ENCODE measurements at regions not wholly inside any gene's neighbourhood (a gene's known extent, or its start where the extent isn't known, plus 50 kb on each side); places are given as distances from the start of the nearest gene placed in this dataset.
"Not testable (repeated sequence)": the region's sequence is repeated elsewhere in the genome, so short reads cannot be mapped to it uniquely, and the experiment has no call there.

- no peaks in the 10 kb centered on the region for H3K4me1 ChIP-seq (ENCODE audit: insufficient read depth, low read length)
Measured at GRCh38 chr3:27614592-27614991, 107.5 kb downstream of the EOMES start.

GRCh38 chr3:27613846-27614500, 108.2 kb downstream of the EOMES start:
- Histone ChIP-seq H3K4me1 (ENCODE audit: insufficient read depth, low read length) (no peaks in the 10 kb centered on the region), H3K27me3 (ENCODE audit: insufficient read depth, low read length) (no peaks in the 10 kb centered on the region), H3K9me3 (ENCODE audit: low read depth, low read length) (no peaks in the 10 kb centered on the region), H3K4me3 (ENCODE audit: low read length) (no peak overlapping the region)

More at GRCh38 chr3:27614592-27614991, 107.5 kb downstream of the EOMES start:
- Histone ChIP-seq H3K27me3 (ENCODE audit: insufficient read depth, low read length) (no peaks in the 10 kb centered on the region), H3K9me3 (ENCODE audit: low read depth, low read length) (no peaks in the 10 kb centered on the region), H3K4me3 (ENCODE audit: low read length) (no peak overlapping the region)

DNA sequence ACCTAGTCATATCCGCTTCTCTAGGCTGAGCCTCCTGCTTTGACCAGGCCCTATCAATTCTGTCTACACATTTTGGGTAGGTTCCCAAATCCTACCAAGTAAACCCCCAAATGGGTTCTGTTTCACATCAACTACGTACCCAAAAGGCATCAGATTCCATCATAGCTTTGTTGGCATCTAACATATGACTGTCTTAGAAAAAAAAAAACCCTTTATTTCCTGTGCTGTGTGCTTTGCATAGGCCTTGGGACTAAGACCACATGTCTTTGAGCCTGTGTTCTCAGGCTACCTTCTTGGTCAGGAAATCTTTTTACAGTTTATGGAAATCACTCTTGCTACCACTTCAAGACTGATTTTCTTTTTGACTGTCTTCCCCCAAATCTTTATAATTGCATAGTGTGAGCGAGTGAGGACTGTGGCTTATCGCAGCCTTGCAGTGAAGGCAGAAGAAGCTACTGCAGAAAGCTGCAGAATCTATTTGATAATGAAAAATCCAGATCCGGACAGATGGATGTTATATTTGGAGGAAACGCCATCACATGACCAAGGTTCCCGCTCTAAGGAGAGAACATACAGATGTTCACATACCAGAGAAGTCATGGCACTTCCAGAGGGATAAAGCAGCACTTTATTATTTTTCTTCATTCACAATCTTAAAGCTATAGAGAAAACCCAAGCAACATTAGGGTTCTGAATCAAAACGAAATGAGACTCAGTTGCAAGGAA, 111.2 kb downstream of the EOMES start:
- no peak overlapping the region for H3K4me3 ChIP-seq (ENCODE audit: low read length)
- H3K9me3 ChIP-seq (ENCODE audit: low read depth, low read length), result no peaks in the 10 kb centered on the region
- H3K4me1 ChIP-seq (ENCODE audit: insufficient read depth, low read length), result peaks cover 5% of the 10 kb centered on the region
- no peaks in the 10 kb centered on the region for H3K27me3 ChIP-seq (ENCODE audit: insufficient read depth, low read length)

GRCh38 chr3:27607370-27607769, 114.8 kb downstream of the EOMES start:
- H3K4me1 ChIP-seq (ENCODE audit: insufficient read depth, low read length), result peaks cover 5% of the 10 kb centered on the region
- H3K4me3 ChIP-seq (ENCODE audit: low read length), result no peak overlapping the region
- H3K9me3 ChIP-seq (ENCODE audit: low read depth, low read length), result no peaks in the 10 kb centered on the region
- no peaks in the 10 kb centered on the region for H3K27me3 ChIP-seq (ENCODE audit: insufficient read depth, low read length)

GRCh38 chr3:27606537-27606936, 115.6 kb downstream of the EOMES start:
- H3K9me3 ChIP-seq (ENCODE audit: low read depth, low read length), result no peaks in the 10 kb centered on the region
- peaks cover 5% of the 10 kb centered on the region for H3K4me1 ChIP-seq (ENCODE audit: insufficient read depth, low read length)
- no peaks in the 10 kb centered on the region for H3K27me3 ChIP-seq (ENCODE audit: insufficient read depth, low read length)
- H3K4me3 ChIP-seq (ENCODE audit: low read length), result no peak overlapping the region

GRCh38 chr3:27601311-27601710, 117.1 kb upstream of the SLC4A7 start:
- not testable (repeated sequence) for H3K4me1 ChIP-seq (ENCODE audit: insufficient read depth, low read length); H3K27me3 ChIP-seq (ENCODE audit: insufficient read depth, low read length); H3K9me3 ChIP-seq (ENCODE audit: low read depth, low read length); H3K4me3 ChIP-seq (ENCODE audit: low read length)

GRCh38 chr3:27599741-27600140, 115.6 kb upstream of the SLC4A7 start:
- not testable (repeated sequence) for H3K9me3 ChIP-seq (ENCODE audit: low read depth, low read length); H3K4me3 ChIP-seq (ENCODE audit: low read length); H3K27me3 ChIP-seq (ENCODE audit: insufficient read depth, low read length)
- peaks cover 15% of the 10 kb centered on the region for H3K4me1 ChIP-seq (ENCODE audit: insufficient read depth, low read length)

DNA sequence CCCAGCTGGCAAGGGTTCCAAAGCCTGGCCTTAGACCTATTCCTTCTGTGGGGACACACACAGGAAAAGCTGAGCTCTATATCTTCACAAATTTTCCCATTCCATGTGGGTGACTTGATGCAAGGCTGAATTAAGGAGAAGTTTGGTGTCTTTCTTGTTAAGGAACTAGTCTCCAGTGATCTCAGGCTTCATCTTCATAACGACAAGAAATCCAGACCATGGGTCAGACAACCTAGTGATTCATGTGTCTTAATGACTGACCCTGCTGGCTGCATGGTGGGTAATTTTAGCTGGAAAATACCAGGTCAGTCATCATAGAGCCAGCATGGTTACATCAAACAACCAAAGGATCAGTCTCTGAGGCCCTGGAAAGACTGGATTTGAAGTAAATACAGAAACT, 112.7 kb upstream of the SLC4A7 start:
- H3K27me3 ChIP-seq (ENCODE audit: insufficient read depth, low read length), result no peaks in the 10 kb centered on the region
- H3K9me3 ChIP-seq (ENCODE audit: low read depth, low read length), result peaks cover 7% of the 10 kb centered on the region
- peaks cover 24% of the 10 kb centered on the region for H3K4me1 ChIP-seq (ENCODE audit: insufficient read depth, low read length)
- H3K4me3 ChIP-seq (ENCODE audit: low read length), result no peak overlapping the region

DNA sequence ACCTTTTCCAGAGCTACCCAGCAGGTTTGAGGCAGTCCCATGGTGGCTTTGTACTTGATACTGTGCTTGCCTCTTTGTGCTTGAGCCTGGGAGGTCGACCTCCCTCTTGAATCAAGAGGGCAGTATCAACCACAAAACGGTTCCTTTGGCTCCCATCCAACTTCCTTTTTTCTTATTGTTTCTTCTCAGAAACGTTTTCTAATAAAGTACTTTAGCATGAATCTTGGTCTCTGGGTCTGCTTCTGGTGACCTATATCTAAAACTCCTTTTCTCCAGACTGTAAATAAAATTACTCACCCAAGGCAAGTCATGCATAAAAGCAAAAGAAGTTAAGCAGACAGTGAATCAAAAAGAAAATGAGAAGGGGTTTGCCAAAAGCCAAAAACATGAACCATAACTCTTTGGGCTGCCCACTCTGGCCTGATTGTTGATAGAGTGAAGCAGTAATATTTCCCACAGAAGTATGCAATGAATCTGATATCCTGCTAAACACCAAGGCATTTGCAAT, 112.2 kb upstream of the SLC4A7 start:
- Histone ChIP-seq H3K4me3 (ENCODE audit: low read length) (no peak overlapping the region), H3K27me3 (ENCODE audit: insufficient read depth, low read length) (no peaks in the 10 kb centered on the region), H3K4me1 (ENCODE audit: insufficient read depth, low read length) (peaks cover 29% of the 10 kb centered on the region), H3K9me3 (ENCODE audit: low read depth, low read length) (peaks cover 6% of the 10 kb centered on the region)

GRCh38 chr3:27594096-27594690, 110.0 kb upstream of the SLC4A7 start:
- Histone ChIP-seq H3K4me3 (ENCODE audit: low read length) (no peak overlapping the region), H3K27me3 (ENCODE audit: insufficient read depth, low read length) (no peaks in the 10 kb centered on the region), H3K9me3 (ENCODE audit: low read depth, low read length) (no peaks in the 10 kb centered on the region), H3K4me1 (ENCODE audit: insufficient read depth, low read length) (peaks cover 51% of the 10 kb centered on the region)

- Histone ChIP-seq H3K4me3 (ENCODE audit: low read length) (no peak overlapping the region), H3K27me3 (ENCODE audit: insufficient read depth, low read length) (no peaks in the 10 kb centered on the region), H3K9me3 (ENCODE audit: low read depth, low read length) (no peaks in the 10 kb centered on the region), H3K4me1 (ENCODE audit: insufficient read depth, low read length) (peaks cover 53% of the 10 kb centered on the region)
Measured at GRCh38 chr3:27593173-27593572, 109.0 kb upstream of the SLC4A7 start.

- H3K9me3 ChIP-seq (ENCODE audit: low read depth, low read length), result no peaks in the 10 kb centered on the region
- peaks cover 47% of the 10 kb centered on the region for H3K4me1 ChIP-seq (ENCODE audit: insufficient read depth, low read length)
- no peaks in the 10 kb centered on the region for H3K27me3 ChIP-seq (ENCODE audit: insufficient read depth, low read length)
- no peak overlapping the region for H3K4me3 ChIP-seq (ENCODE audit: low read length)
Measured at GRCh38 chr3:27591312-27592210, 107.4 kb upstream of the SLC4A7 start.

GRCh38 chr3:27590437-27591298, 106.5 kb upstream of the SLC4A7 start:
- no peaks in the 10 kb centered on the region for H3K9me3 ChIP-seq (ENCODE audit: low read depth, low read length)
- no peaks in the 10 kb centered on the region for H3K27me3 ChIP-seq (ENCODE audit: insufficient read depth, low read length)
- H3K4me1 ChIP-seq (ENCODE audit: insufficient read depth, low read length), result peaks cover 38% of the 10 kb centered on the region
- H3K4me3 ChIP-seq (ENCODE audit: low read length), result no peak overlapping the region

DNA sequence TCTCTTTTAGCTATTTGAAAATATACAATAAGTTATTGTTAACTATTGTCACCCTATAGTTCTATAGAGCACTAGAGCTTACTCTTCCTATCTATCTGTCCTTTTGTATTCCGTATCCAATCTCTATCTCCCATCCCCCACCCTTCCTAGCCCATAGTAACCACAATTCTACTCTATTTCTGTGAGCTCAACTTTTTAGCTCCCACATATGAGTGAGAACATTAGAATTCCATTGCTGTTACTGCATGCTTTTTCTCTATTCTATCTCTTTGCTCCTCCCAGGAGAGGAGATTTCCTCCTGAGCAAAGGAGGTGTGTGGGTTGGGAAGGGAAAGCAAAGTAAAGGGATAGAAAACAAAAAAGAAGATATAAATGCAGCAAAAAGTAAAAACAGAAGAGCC, 105.6 kb upstream of the SLC4A7 start:
- Histone ChIP-seq H3K9me3 (ENCODE audit: low read depth, low read length) (no peaks in the 10 kb centered on the region), H3K4me1 (ENCODE audit: insufficient read depth, low read length) (peaks cover 38% of the 10 kb centered on the region), H3K4me3 (ENCODE audit: low read length) (no peak overlapping the region), H3K27me3 (ENCODE audit: insufficient read depth, low read length) (no peaks in the 10 kb centered on the region)
